ENCODE measurements at regions not wholly inside any gene's neighbourhood (a gene's known extent, or its start where the extent isn't known, plus 50 kb on each side); places are given as distances from the start of the nearest gene placed in this dataset.
A peak's percentile ranks its signal among the peaks of the same experiment; 100 is the strongest.

DNA sequence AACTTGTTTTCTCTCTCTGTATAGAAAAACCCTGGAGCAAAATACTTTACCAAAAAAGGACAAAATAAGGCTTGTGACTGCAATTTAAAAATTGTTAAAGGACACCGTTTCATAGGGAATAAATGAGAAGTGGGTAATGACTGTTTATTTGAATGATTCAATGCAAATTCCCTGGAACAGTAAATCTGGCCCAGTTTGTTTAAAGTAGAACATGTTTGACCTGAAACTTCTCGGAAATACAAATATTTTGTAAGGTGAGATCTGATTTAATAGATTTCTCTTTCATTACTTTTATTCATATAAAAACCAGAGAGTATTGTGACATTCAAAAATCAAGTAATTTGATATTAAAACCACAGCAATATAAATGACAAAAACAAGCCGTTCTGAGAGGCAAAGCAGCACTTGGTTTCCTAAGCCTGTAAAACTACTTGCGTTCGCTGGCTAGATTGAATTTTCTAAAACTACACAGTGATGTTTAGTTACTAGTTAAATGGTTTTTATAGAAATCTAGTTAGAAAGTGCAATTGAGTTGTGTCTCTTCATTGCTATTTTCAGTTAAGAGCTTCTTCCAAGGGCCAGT is 76.8 kb upstream of the PITRM1 start:
- no peak for DNase-seq

DNA sequence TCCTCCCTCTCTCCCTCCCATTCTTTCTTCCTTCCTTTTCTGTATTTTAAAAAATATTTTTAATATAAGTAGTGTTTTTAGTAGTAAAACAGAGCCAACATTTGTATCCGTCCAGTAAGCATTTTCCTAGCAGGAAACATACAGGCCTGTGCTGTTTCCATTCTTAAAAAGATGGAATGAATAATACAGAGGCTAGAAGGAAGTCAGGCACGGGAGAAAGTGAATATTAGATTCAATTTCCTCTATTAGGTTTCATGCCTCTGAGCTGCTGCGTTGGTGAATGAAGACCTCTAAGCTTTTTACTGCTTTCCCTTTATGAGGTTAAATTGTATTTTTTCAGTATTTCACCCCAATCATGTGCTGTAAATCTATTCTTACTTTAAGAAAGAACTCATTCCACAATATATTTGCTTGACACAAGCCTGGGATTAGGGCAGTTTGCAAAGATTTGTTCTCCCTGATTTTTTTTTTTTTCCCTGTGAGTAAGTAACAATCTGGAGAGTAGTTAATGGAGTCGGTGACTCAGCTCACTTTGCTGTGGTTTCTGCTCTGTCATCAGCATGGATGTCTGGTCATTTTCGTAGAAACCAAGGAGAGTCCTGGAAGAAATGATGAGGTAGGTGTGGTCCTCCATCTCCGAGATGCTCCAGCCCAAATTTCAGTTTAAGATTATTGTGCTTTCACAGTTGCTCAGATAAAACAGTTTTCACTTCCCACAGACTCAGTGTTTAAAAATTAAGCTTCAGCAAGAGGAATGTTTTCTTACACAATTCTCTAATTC is 76.1 kb upstream of the PITRM1 start:
- DNase-seq = no peak

DNA sequence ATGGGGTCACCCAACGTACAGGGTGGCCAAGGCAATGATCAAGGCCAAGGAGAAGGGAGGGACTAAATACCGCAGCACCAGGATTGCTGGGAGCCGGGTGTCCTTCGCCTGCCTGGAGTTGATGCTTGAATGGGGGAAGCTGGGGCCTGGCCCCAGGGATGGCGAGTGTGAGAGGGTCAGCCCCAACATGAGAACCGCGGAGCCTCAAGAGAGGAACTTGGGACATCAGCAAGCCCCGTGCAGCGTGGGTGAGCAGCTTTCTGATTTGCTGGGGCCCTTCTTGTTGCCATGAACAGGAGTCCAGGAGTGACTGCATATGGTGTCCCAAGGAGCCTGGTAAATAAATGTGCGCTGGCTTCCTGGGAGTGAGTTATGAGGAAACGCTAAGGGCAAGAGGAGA is 72.8 kb upstream of the PITRM1 start:
- DNase-seq = no peak

DNA sequence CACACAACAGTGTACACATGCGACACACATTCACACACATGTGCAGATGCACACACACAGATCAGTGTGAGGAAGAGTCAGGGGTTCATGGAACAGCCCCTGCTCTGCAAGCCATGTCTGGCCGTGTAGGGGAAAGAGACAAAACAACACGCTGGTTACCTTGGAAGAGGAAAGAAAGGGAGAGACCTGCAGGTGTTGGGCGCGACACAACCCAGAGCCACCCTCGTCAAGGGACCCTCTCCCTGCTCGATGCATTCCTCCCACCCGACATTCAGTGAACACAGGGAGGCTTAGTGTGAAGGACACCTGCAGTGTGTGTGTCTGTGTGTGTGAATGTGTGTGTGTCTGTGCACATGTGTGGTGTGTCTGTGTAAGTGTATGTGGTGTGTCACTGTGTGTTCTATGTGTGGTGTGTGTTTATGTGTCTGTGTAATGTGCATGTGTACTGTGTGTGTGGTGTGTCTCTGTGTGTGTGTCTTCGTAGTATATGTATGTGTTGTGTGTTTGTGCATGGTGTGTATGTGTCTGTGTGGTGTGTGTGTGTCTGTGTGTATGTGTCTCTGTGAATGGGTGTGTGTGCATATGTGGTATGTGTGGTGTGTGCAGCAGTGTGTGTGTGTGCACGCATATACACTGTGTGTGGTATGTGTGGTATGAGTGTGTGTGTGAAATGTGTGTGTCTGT is 69.5 kb upstream of the PITRM1 start:
- DNase-seq = no peak

- peak in 1 of 2 experiments; percentile 2 for DNase-seq
Observed at GRCh38 chr10:3241274-3241921, 68.8 kb upstream of the PITRM1 start.

DNA sequence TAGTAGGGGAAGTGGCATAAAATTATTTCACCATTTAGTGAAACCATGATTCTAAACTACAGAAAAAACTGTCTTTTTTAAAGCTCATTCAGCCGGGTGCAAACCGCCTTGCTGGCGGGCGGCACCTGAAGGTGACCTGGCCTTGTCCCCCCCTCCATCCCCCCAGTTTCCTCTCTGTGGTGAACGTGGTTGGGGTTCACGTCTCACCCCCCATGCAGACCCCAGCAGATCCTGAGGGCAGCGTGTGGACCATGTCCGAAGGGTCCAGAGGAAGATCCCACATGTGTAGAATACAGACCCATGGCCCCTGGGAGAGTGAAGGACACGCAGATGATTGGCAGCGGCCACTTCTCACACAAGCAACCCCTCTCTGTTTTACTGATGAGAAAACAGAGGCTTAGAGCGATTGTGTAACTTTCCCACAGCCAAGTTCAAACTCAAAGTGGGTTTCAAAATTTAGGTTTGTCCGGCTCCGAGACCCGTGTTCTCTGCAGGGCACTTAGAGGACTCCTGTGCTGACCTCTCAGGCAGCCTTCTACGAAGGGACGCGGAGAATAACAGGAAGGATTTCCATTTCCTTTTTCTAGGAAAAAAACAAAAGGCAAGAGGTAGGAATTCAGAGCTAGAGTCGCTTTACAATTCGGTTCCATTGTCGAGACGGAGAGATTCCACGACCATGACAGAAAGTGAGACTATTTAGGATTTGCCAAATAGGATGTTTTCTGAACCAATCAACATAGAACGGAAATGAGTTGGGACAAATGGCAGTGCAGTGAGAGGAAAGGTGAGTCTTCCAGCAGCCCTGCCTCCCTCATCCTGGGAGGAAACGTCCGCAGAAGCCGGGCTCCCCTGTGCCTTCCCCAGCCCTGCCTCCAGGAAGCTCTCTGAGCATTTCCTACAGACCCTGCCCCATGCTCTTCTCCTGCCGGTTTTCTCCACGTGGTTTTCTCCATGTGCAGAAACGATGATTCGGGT is 67.6 kb upstream of the PITRM1 start:
- DNase-seq = no peak

DNA sequence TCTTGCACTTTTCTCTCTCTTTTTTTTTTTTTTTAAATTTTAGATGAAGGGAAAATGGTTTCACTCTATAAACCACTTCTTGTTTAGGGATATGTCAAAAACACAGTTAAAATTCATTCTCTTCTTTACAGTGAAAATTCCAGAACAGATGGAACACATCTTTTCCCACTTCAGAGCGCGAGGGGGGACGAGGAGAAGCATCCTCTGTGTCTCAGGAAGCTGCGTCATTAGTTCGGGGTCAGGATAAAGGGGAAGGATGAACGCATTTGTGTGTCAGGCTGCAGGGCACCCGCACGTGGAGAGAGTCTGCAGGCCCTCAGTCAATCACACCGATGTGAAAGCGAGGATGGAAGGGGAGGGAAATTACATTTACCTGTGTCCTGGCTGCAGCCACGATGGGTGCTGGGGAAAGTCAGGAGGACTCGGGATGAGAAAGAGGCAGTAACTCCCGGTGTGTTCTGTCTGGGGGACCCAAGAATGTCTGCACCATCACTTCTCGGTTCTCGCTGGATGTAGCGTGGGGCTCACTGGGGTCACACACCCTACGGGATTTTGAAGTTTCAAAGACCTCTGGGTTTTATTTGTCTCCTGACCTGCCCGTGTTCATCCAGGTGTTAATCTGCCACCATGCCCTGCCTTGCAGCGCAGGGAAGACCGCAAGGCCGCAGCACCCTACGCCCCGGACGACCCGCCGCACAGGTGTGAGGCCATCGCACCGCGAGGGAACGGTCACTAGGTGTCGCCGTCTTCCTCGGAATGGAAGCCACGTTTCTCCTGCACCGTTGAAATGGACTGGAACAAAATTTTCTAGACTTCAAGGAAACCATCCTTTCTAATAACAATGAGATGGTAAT is 66.7 kb upstream of the PITRM1 start:
- DNase-seq = no peak

GRCh38 chr10:3238115-3238871 is 65.7 kb upstream of the PITRM1 start:
- DNase-seq = no peak

DNA sequence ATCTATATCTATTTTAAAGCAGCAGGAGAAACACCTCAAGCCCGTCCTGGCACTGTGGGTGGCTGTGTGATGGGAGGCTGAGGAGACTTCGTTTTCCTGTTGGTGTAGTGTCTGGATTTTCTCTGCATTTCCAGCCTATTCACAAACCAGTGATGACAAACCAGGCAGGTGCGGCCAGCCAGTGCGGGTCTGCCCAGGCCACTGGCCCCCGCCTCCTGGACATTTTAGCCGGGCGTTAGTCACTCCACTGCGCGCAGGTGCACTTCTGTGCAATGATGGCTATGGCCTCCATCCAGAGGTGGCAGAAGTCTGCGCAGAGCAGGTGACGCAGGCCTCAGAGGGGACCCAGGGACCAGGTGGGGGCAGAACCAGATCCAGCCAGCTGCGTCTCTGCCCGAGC is 64.9 kb upstream of the PITRM1 start:
- no peak for DNase-seq

DNA sequence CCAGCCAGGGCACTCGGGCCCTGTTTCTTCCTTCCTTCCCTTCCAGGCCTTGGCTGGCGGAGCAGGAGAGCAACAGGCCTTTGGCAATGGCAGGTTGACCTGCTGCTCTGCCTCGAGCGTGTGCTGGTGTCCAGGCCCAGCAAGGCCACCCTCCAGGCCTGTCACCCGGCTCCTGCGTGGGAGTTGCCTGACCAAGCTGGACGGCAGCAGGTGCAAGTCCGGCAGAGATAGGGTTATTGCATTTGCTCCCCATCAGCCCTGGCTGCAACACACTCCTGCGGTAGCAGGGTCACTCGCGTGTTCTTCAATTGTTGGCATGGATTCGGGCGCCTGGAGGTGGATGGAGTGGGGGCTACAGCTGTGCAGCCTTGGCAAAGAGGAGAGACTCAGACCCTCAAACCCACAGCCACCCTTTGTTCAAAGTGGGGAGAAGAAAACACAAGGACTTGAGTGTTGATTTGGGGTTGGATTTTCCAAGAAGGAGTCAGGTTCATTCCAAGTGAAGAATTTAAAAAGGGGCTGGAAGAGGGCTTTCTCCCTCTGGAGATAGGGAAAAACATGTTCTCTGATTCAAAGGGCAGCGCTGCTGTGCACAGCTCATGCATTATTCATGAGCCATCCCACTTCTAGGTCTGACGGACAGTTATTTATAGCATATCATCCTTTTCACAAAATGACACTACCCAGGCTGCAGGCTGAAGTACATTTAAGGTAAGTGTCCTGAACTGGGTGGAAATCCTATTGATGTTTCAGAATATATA is 64.2 kb upstream of the PITRM1 start:
- no peak for DNase-seq

- no peak for DNase-seq
Observed at GRCh38 chr10:3235996-3236510, 63.5 kb upstream of the PITRM1 start.

GRCh38 chr10:3235395-3235794 is 62.8 kb upstream of the PITRM1 start:
- DNase-seq = no peak

DNA sequence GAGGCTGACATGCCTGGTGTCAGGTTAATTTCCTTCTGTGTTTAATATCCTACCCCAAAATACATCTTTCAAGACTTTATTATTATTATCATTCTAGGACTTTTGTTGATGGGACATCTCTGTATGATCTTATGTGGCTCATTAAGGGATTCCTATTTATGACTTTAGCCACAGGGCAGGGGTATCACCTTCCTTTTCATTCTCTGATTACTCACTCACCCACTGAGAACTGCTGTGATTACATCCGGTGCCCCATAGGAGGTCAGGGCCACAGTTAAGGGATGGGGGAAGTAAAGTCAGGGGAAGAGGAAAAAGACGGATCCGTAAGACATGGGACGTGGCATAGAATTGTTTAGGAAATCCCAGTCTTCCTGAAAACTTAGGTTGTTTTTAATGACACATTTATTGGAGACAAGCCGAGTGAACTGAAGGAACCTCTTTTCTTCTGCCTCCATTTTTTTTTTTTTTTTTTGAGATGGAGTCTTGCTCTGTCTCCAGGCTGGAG is 61.0 kb upstream of the PITRM1 start:
- no peak for DNase-seq

DNA sequence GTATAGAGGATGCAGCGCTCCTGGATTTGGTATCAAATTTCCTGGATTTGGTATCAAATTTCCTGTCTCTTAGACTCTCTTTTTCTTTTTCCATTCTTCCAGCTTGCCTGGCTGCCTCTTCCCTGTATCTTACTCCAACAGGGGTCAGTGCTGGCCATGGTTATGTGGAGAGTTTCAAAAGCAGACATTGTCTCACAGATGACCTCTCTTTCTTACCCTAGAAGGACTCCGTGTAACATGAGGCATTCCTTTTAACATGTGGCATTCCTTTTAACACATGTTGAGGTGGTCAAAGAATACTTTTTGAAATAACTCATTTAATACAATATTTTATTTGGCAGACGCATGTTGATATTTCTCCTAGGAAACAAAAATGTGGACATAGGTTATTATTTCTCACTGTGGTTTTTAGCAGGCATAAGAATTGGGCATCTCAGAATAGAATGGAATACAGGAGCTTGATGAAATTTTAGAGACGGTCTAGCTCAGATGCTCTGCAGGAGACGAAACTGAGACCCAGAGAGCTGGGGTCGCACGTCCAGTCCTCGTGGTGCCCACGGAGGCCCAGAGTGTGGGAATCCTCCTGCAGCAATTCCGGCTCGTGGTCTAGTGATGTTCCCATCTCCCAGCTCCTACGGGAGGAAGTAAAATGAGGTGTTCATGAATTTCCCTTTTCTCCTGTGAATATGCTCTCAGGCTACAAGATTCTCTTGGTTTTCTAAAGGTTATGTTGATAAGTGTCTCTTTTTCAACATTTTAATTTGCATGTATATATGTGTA is 59.6 kb upstream of the PITRM1 start:
- DNase-seq = no peak

DNA sequence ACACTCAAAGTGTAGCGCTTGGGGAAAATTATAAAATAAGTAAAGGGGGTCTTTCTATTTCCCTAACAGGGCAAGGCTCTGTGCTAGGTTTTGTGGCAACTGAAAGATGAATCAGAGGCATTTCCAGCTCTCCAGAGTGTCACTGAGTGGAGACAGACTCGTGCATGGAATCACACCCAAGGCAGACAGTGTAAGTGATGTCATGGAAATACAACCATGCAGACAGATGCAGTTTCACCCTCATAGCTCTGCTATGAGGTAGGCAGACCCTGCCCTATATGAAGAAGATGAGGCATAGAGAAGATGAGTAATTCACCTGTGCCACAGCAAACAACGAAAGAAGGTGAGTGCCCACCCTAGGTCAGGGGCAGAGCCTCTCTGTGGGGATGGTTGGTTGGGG is 57.2 kb upstream of the PITRM1 start:
- no peak for DNase-seq

DNA sequence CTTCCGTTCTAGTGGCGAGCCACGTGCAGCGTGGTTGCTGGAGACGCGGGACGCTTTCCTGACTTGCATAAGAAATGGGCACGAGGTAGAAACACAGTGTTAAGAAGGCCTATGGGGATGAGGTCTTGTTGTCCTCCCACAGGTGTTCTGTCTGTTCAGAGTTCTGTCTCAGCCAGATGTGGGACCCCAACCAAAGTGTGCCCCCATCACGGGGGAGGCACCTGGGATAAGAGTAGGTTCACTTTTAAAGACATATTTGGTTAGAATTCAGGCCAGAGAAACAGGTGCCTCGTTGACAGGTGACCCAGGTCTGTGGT is 56.0 kb upstream of the PITRM1 start:
- no peak for DNase-seq

- DNase-seq = no peak
Observed at GRCh38 chr10:3226960-3227744, 54.6 kb upstream of the PITRM1 start.

- DNase-seq = no peak
Observed at GRCh38 chr10:3225561-3225960, 53.0 kb upstream of the PITRM1 start.
